ENCODE measurements at regions not wholly inside any gene's neighbourhood (a gene's known extent, or its start where the extent isn't known, plus 50 kb on each side); places are given as distances from the start of the nearest gene placed in this dataset.

DNA sequence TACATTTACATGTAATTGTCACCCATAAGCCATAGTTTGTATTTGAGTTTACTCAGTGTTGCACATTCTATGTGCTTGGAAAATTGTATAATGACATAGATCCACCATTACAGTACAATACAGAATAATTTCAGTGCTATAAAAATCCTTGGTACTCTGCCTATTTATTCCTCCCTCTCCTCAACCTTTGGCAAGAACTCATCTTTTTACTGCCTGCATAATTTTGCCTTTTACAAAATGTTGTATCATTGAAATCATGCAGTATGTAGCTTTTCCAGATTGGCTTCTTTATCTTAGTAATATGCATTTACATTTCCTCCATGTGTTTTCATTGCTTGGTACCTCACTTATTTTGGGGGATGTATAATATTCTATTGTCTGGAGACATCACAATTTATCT, 786.9 kb upstream of the SEMA6D start:
- TF ChIP-seq, protein P1, sequence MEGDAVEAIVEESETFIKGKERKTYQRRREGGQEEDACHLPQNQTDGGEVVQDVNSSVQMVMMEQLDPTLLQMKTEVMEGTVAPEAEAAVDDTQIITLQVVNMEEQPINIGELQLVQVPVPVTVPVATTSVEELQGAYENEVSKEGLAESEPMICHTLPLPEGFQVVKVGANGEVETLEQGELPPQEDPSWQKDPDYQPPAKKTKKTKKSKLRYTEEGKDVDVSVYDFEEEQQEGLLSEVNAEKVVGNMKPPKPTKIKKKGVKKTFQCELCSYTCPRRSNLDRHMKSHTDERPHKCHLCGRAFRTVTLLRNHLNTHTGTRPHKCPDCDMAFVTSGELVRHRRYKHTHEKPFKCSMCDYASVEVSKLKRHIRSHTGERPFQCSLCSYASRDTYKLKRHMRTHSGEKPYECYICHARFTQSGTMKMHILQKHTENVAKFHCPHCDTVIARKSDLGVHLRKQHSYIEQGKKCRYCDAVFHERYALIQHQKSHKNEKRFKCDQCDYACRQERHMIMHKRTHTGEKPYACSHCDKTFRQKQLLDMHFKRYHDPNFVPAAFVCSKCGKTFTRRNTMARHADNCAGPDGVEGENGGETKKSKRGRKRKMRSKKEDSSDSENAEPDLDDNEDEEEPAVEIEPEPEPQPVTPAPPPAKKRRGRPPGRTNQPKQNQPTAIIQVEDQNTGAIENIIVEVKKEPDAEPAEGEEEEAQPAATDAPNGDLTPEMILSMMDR (IDR thresholded peaks at IDR 0.05): no peak
- no peak for TF ChIP-seq POLR2A (IDR thresholded peaks at IDR 0.05)

Measured in lower leg skin (tissue), 3 donors.